Prostate gland (tissue), 2 donors: ENCODE measurements at regions not wholly inside any gene's neighbourhood (a gene's known extent, or its start where the extent isn't known, plus 50 kb on each side); places are given as distances from the start of the nearest gene placed in this dataset.

Source experiments
- CTCF ChIP-seq, 4 experiments: fragments of 200-600 bp in 2 of 4; fragments of 450-650 bp in 2 of 4; sonication (generic) in 2 of 4; IDR thresholded peaks; 1 replicate in 3 of 4; 2 replicates in 1 of 4; pipeline ENCODE4 v1.5.1; 2016 to 2019; ENCODE audit warnings: antibody characterized with exemption in 4 of 4, mild to moderate bottlenecking in 2 of 4, moderate library complexity in 2 of 4
- POLR2A ChIP-seq: fragments of 450-650 bp; IDR thresholded peaks from one replicate; pipeline ENCODE4 v1.6.1; 2016; ENCODE audit warnings: antibody characterized with exemption, mild to moderate bottlenecking
- POLR2AphosphoS5 ChIP-seq: sonication (generic); formaldehyde crosslinking; IDR thresholded peaks from one replicate; pipeline ENCODE4 v1.6.1; 2017; ENCODE audit warnings: antibody characterized with exemption

GRCh38 chr2:192628017-192628416 lies 433.3 kb upstream of the TMEFF2 start:
- TF ChIP-seq CTCF (IDR thresholded peaks at IDR 0.05) (no peak), POLR2A (no peak), POLR2AphosphoS5 (no peak)
